ENCODE measurements at regions not wholly inside any gene's neighbourhood (a gene's known extent, or its start where the extent isn't known, plus 50 kb on each side); places are given as distances from the start of the nearest gene placed in this dataset.
"Not testable (repeated sequence)": the region's sequence is repeated elsewhere in the genome, so short reads cannot be mapped to it uniquely, and the experiment has no call there.

- H3K36me3 Mint-ChIP-seq (ENCODE audit: insufficient read depth in 2 of 2); H3K27me3 Mint-ChIP-seq (ENCODE audit: low read depth); H3K27ac Mint-ChIP-seq; ATAC-seq (replicated peaks in 1 of 2); H3K4me1 Mint-ChIP-seq (ENCODE audit: low read depth); H3K4me3 Mint-ChIP-seq; DNase-seq; H3K9me3 Mint-ChIP-seq: not testable (repeated sequence)
Observed at GRCh38 chr15:20339086-20339791, 202.4 kb downstream of the GOLGA6L6 start.

- not testable (repeated sequence) for H3K9me3 Mint-ChIP-seq; H3K27ac Mint-ChIP-seq; ATAC-seq (replicated peaks in 1 of 2); H3K36me3 Mint-ChIP-seq (ENCODE audit: insufficient read depth in 2 of 2); H3K4me3 Mint-ChIP-seq; DNase-seq; H3K27me3 Mint-ChIP-seq (ENCODE audit: low read depth); H3K4me1 Mint-ChIP-seq (ENCODE audit: low read depth)
Observed at GRCh38 chr15:20338671-20339070, 202.9 kb downstream of the GOLGA6L6 start.

DNA sequence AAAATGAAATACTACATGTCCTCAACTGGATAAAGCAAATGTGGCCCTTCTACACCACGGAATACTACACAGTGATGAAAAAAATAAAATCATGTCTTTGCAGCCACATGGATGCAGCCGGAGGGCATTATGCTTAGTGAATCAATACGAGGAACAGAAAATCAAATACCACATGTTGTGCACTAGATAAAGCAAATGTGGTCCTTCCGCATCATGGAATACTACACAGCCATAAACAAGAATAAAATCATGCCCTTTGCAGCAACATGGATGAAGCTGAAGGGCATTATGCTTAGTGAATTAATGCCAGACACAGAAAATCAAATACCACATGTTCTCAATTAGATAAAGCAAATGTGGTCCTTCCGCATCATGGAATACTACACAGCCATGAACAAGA is 204.4 kb downstream of the GOLGA6L6 start:
- not testable (repeated sequence) for H3K36me3 Mint-ChIP-seq (ENCODE audit: insufficient read depth in 2 of 2); H3K4me1 Mint-ChIP-seq (ENCODE audit: low read depth); H3K27me3 Mint-ChIP-seq (ENCODE audit: low read depth); ATAC-seq (replicated peaks in 1 of 2); DNase-seq; H3K9me3 Mint-ChIP-seq; H3K4me3 Mint-ChIP-seq; H3K27ac Mint-ChIP-seq

DNA sequence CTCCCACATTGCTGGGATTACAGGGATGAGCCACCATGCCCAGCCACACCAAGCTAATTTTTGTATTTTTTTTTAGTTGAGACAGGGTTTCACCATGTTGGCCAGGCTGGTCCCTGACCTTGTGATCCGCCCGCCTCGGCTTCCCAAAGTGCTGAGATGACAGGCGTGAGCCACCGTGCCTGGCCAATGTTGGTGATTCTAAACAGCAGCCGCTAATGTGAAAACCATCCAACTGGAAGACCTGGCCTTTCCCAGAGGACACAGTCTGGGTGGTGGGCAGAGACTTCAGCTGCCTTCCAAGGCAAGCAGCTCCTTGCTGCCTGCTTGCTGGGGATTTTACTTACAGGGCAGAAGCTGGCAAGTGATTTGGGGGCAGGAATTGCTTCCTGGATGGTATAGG is 207.1 kb downstream of the GOLGA6L6 start:
- not testable (repeated sequence) for ATAC-seq (replicated peaks in 1 of 2); H3K36me3 Mint-ChIP-seq (ENCODE audit: insufficient read depth in 2 of 2); H3K9me3 Mint-ChIP-seq; H3K27ac Mint-ChIP-seq; H3K4me3 Mint-ChIP-seq; H3K27me3 Mint-ChIP-seq (ENCODE audit: low read depth); H3K4me1 Mint-ChIP-seq (ENCODE audit: low read depth); DNase-seq

DNA sequence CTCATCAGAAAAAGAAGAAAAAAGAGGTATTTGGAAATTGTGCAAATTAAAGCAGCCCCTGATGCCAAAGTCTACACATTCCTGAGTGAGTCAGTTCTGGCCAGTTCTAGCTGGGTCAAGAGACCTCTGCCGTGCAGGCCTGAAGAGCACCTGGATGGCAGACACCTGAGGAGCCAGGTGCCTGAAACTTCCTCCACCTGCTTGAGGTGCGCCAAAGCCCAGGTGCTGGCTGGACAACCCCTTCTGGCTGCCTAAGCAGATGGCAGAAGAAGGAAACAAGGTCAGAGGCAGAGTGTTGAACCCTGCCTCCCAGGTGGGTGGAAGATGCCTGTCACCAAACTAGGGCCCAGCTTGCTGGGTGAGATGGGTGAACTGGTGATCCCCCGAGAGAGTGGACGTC is 215.8 kb downstream of the GOLGA6L6 start:
- not testable (repeated sequence) for H3K4me1 Mint-ChIP-seq (ENCODE audit: low read depth); H3K36me3 Mint-ChIP-seq (ENCODE audit: insufficient read depth in 2 of 2); H3K27me3 Mint-ChIP-seq (ENCODE audit: low read depth); H3K9me3 Mint-ChIP-seq; DNase-seq; H3K4me3 Mint-ChIP-seq; H3K27ac Mint-ChIP-seq; ATAC-seq (replicated peaks in 1 of 2)

DNA sequence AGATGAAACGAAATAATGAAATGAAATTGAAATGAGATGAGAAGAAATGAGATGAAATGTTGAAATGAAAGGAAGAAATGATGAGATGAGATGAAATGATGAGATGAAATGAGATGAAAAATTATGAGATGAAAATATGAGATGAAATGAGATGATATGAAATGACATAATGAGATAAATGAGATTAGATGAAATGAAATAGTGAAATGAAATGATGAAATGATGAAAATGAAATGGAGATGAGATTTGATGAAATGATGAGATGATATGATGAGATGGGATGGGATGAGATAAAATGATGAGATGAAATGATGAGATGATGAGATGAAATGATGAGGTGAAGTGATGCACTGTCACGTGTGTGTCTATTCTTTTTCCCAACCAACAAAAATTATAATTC is 224.5 kb downstream of the GOLGA6L6 start:
- H3K27me3 Mint-ChIP-seq (ENCODE audit: low read depth); H3K27ac Mint-ChIP-seq; DNase-seq; H3K4me1 Mint-ChIP-seq (ENCODE audit: low read depth); H3K36me3 Mint-ChIP-seq (ENCODE audit: insufficient read depth in 2 of 2); H3K9me3 Mint-ChIP-seq; H3K4me3 Mint-ChIP-seq; ATAC-seq (replicated peaks in 1 of 2): not testable (repeated sequence)

DNA sequence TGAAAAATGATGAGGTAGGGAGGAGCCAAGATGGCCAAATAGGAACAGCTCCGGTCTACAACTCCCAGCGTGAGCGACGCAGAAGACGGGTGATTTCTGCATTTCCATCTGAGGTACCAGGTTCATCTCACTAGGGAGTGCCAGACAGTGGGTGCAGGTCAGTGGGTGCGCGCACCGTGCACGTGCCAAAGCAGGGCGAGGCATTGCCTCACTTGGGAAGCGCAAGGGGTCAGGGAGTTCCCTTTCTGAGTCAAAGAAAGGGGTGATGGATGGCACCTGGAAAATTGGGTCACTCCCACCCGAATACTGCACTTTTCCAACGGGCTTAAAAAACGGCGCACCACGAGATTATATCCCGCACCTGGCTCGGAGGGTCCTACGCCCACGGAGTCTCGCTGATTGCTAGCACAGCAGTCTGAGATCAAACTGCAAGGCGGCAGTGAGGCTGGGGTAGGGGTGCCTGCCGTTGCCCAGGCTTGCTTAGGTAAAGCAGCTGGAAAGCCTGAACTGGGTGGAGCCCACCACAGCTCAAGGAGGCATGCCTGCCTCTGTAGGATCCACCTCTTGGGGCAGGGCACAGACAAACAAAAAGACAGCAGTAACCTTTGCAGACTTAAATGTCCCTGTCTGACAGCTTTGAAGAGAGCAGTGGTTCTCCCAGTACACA is 230.5 kb downstream of the GOLGA6L6 start:
- DNase-seq; H3K27ac Mint-ChIP-seq; H3K4me3 Mint-ChIP-seq; H3K27me3 Mint-ChIP-seq (ENCODE audit: low read depth); H3K4me1 Mint-ChIP-seq (ENCODE audit: low read depth); H3K36me3 Mint-ChIP-seq (ENCODE audit: insufficient read depth in 2 of 2); ATAC-seq (replicated peaks in 1 of 2); H3K9me3 Mint-ChIP-seq: not testable (repeated sequence)

- Mint-ChIP-seq H3K27ac (no peak overlapping the region), H3K27me3 (ENCODE audit: low read depth) (no peaks in the 10 kb centered on the region), H3K9me3 (no peaks in the 10 kb centered on the region), H3K4me3 (no peak overlapping the region), H3K36me3 (ENCODE audit: insufficient read depth in 2 of 2) (no peaks in the 10 kb centered on the region), H3K4me1 (ENCODE audit: low read depth) (no peaks in the 10 kb centered on the region)
- DNase-seq: no peak
- ATAC-seq (replicated peaks in 1 of 2): no peak
Observed at GRCh38 chr15:20310603-20311002, 231.0 kb downstream of the GOLGA6L6 start.

- H3K4me1 Mint-ChIP-seq (ENCODE audit: low read depth); H3K36me3 Mint-ChIP-seq (ENCODE audit: insufficient read depth in 2 of 2); H3K9me3 Mint-ChIP-seq; DNase-seq; ATAC-seq (replicated peaks in 1 of 2); H3K4me3 Mint-ChIP-seq; H3K27me3 Mint-ChIP-seq (ENCODE audit: low read depth); H3K27ac Mint-ChIP-seq: not testable (repeated sequence)
Observed at GRCh38 chr15:20309966-20310365, 231.6 kb downstream of the GOLGA6L6 start.

DNA sequence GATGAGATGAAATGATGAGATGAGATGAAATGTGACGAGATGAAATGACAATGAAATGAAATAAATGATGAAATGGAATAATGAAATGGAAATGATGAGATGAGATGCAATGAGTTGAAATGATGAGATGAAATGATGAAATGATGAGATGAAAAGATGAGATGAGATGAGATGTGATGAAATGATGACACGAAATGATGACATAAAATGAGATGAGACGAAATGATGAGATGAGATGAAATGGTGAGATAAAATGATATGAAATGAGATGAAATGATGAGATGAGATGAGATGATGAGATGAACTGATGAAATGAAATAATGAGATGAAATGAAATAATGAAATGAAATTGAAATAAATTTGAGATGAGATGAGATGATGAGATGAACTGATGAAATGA is 232.2 kb downstream of the GOLGA6L6 start:
- not testable (repeated sequence) for H3K4me3 Mint-ChIP-seq; H3K27me3 Mint-ChIP-seq (ENCODE audit: low read depth); H3K4me1 Mint-ChIP-seq (ENCODE audit: low read depth); ATAC-seq (replicated peaks in 1 of 2); H3K27ac Mint-ChIP-seq; H3K36me3 Mint-ChIP-seq (ENCODE audit: insufficient read depth in 2 of 2); DNase-seq; H3K9me3 Mint-ChIP-seq

GRCh38 chr15:20308027-20308690 is 233.4 kb downstream of the GOLGA6L6 start:
- not testable (repeated sequence) for H3K4me3 Mint-ChIP-seq; DNase-seq; H3K4me1 Mint-ChIP-seq (ENCODE audit: low read depth); H3K9me3 Mint-ChIP-seq; H3K36me3 Mint-ChIP-seq (ENCODE audit: insufficient read depth in 2 of 2); H3K27me3 Mint-ChIP-seq (ENCODE audit: low read depth); H3K27ac Mint-ChIP-seq; ATAC-seq (replicated peaks in 1 of 2)

- not testable (repeated sequence) for H3K9me3 Mint-ChIP-seq; ATAC-seq (replicated peaks in 1 of 2); DNase-seq; H3K4me1 Mint-ChIP-seq (ENCODE audit: low read depth); H3K4me3 Mint-ChIP-seq; H3K36me3 Mint-ChIP-seq (ENCODE audit: insufficient read depth in 2 of 2); H3K27me3 Mint-ChIP-seq (ENCODE audit: low read depth); H3K27ac Mint-ChIP-seq
Observed at GRCh38 chr15:20307137-20307536, 234.5 kb downstream of the GOLGA6L6 start.

- H3K36me3 Mint-ChIP-seq (ENCODE audit: insufficient read depth in 2 of 2); DNase-seq; H3K9me3 Mint-ChIP-seq; H3K27me3 Mint-ChIP-seq (ENCODE audit: low read depth); H3K4me1 Mint-ChIP-seq (ENCODE audit: low read depth); H3K4me3 Mint-ChIP-seq; ATAC-seq (replicated peaks in 1 of 2); H3K27ac Mint-ChIP-seq: not testable (repeated sequence)
Observed at GRCh38 chr15:20306497-20307106, 235.0 kb downstream of the GOLGA6L6 start.

Data from activated T-cell treated with anti-CD3 and anti-CD28 coated beads, Interleukin-2, amount 50 U/mL, for 72 hours (primary cell).